ENCODE measurements at regions not wholly inside any gene's neighbourhood (a gene's known extent, or its start where the extent isn't known, plus 50 kb on each side); places are given as distances from the start of the nearest gene placed in this dataset.

- TF ChIP-seq, protein P1, sequence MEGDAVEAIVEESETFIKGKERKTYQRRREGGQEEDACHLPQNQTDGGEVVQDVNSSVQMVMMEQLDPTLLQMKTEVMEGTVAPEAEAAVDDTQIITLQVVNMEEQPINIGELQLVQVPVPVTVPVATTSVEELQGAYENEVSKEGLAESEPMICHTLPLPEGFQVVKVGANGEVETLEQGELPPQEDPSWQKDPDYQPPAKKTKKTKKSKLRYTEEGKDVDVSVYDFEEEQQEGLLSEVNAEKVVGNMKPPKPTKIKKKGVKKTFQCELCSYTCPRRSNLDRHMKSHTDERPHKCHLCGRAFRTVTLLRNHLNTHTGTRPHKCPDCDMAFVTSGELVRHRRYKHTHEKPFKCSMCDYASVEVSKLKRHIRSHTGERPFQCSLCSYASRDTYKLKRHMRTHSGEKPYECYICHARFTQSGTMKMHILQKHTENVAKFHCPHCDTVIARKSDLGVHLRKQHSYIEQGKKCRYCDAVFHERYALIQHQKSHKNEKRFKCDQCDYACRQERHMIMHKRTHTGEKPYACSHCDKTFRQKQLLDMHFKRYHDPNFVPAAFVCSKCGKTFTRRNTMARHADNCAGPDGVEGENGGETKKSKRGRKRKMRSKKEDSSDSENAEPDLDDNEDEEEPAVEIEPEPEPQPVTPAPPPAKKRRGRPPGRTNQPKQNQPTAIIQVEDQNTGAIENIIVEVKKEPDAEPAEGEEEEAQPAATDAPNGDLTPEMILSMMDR (conservative IDR thresholded peaks at IDR 0.05; ENCODE audit: low read depth, low read length) = no peak
- H3K4me3 ChIP-seq (ENCODE audit: low read depth, low read length) = no peak overlapping the region
- no peak for DNase-seq (ENCODE audit: low read depth)
These were observed 265.1 kb downstream of the FAM76B start for GRCh38 chr11:95524314-95525036.

DNA sequence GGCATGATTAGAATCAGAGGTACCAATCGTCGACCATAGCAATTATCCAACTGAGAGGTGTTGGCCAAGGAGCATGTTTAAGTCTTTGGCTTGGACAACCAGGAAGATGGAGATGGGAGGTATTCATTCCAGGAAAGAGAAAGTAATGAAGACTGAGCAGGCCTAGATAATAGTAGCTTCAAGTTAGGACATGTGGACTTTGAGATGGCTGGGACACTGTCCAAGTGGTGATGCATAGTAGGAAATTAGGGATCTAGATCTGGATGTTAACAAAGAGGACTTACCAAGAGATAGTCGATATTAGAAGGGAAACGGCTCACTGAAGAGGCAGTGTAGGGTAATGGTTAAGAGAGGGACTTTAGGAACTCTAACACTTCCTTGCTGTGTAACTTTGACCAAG is 266.7 kb downstream of the FAM76B start:
- H3K4me3 ChIP-seq (ENCODE audit: low read depth, low read length) = no peak overlapping the region
- DNase-seq (ENCODE audit: low read depth) = no peak
- TF ChIP-seq, protein P1 (conservative IDR thresholded peaks at IDR 0.05; ENCODE audit: low read depth, low read length) = no peak

- DNase-seq (ENCODE audit: low read depth) = no peak
- TF ChIP-seq, protein P1 (conservative IDR thresholded peaks at IDR 0.05; ENCODE audit: low read depth, low read length) = no peak
- H3K4me3 ChIP-seq (ENCODE audit: low read depth, low read length) = no peak overlapping the region
These were observed 267.7 kb downstream of the FAM76B start for GRCh38 chr11:95521862-95522261.

- TF ChIP-seq, protein P1 (conservative IDR thresholded peaks at IDR 0.05; ENCODE audit: low read depth, low read length) = no peak
- H3K4me3 ChIP-seq (ENCODE audit: low read depth, low read length) = no peak overlapping the region
- peak; percentile 87 for DNase-seq (ENCODE audit: low read depth)
These were observed 268.4 kb downstream of the FAM76B start for GRCh38 chr11:95521133-95521542.

- no peak overlapping the region for H3K4me3 ChIP-seq (ENCODE audit: low read depth, low read length)
- TF ChIP-seq, protein P1 (conservative IDR thresholded peaks at IDR 0.05; ENCODE audit: low read depth, low read length) = no peak
- DNase-seq (ENCODE audit: low read depth) = peak; percentile 53
These were observed 269.0 kb downstream of the FAM76B start for GRCh38 chr11:95520369-95521132.

GRCh38 chr11:95519912-95520311 is 269.7 kb downstream of the FAM76B start:
- H3K4me3 ChIP-seq (ENCODE audit: low read depth, low read length) = no peak overlapping the region
- TF ChIP-seq, protein P1 (conservative IDR thresholded peaks at IDR 0.05; ENCODE audit: low read depth, low read length) = no peak
- no peak for DNase-seq (ENCODE audit: low read depth)

All from epithelial cell of proximal tubule (primary cell).